ENCODE measurements at regions not wholly inside any gene's neighbourhood (a gene's known extent, or its start where the extent isn't known, plus 50 kb on each side); places are given as distances from the start of the nearest gene placed in this dataset.

DNA sequence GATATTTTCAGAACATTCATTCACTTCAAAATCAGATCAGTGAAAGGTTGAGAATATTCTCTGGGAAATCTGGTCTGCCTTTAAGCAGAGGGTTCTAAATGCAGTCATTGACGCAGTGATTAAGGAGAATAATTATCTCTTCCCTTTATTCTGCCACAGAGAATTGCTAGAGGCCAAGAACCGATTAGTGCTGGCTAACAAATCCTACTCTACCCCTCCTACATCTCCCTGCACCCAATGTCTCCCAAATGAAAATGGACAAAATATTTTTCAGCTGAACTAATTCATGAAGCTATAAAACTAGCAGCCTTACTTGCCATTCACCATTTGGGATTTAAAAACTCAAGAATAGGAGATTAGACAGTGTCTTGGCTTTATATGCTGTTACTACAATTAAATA, 185.5 kb upstream of the SOX9 start:
- H3K4me3 ChIP-seq (ENCODE audit: insufficient read depth, low read length, poor library complexity, severe bottlenecking), result no peak overlapping the region

DNA sequence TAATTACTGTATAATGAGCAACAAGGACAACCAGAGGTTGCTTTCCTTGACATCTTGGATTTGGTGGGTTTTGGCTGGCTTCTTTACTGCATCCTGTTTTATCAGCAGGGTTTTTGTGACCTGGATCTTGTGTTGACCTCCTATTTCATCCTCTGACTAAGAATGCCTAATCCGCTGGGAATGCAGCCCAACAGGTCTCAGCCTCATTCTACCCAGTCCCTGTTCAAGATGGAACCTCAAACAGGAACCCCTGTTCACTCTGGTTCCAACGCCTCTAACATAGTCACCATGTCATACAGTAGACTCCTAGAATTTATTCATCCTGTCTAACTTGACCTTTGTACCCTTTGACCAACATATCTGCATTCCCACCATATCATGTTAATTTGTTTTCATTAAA, 183.8 kb upstream of the SOX9 start:
- no peaks in the 10 kb centered on the region for H3K9me2 ChIP-seq (replicated peaks; ENCODE audit: insufficient read depth, low read length)
- no peak overlapping the region for H3K4me3 ChIP-seq (ENCODE audit: insufficient read depth, low read length, poor library complexity, severe bottlenecking)
- H3K27me3 ChIP-seq (ENCODE audit: low read length), result no peaks in the 10 kb centered on the region
- H3K4me2 ChIP-seq (ENCODE audit: low read depth, low read length, poor library complexity, severe bottlenecking), result no peak overlapping the region
- no peaks in the 10 kb centered on the region for H3K9me3 ChIP-seq (ENCODE audit: insufficient read depth, low read length)
- no peaks in the 10 kb centered on the region for H4K20me1 ChIP-seq (ENCODE audit: low read depth, low read length)
- no peak for TF ChIP-seq EZH2phosphoT487 (conservative IDR thresholded peaks at IDR 0.05; ENCODE audit: low read length)
- TF ChIP-seq, protein P1, sequence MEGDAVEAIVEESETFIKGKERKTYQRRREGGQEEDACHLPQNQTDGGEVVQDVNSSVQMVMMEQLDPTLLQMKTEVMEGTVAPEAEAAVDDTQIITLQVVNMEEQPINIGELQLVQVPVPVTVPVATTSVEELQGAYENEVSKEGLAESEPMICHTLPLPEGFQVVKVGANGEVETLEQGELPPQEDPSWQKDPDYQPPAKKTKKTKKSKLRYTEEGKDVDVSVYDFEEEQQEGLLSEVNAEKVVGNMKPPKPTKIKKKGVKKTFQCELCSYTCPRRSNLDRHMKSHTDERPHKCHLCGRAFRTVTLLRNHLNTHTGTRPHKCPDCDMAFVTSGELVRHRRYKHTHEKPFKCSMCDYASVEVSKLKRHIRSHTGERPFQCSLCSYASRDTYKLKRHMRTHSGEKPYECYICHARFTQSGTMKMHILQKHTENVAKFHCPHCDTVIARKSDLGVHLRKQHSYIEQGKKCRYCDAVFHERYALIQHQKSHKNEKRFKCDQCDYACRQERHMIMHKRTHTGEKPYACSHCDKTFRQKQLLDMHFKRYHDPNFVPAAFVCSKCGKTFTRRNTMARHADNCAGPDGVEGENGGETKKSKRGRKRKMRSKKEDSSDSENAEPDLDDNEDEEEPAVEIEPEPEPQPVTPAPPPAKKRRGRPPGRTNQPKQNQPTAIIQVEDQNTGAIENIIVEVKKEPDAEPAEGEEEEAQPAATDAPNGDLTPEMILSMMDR (IDR thresholded peaks at IDR 0.05; ENCODE audit: insufficient read depth, low read length, poor library complexity, severe bottlenecking), result no peak
- no peaks in the 10 kb centered on the region for H3F3A ChIP-seq (ENCODE audit: insufficient read depth)
- H3K79me2 ChIP-seq (ENCODE audit: insufficient read depth, low read length), result no peaks in the 10 kb centered on the region
- no peaks in the 10 kb centered on the region for H3K36me3 ChIP-seq (ENCODE audit: low read length)
- no peak overlapping the region for H3K27ac ChIP-seq (ENCODE audit: low read depth, low read length)
- no peak overlapping the region for H2AFZ ChIP-seq (ENCODE audit: low read depth, low read length, severe bottlenecking)
- no peak overlapping the region for H3K9ac ChIP-seq (ENCODE audit: low read length)

More for the DNA sequence above, 185.5 kb upstream of the SOX9 start:
- no peak overlapping the region for H3K9ac ChIP-seq (ENCODE audit: low read length)
- no peaks in the 10 kb centered on the region for H3K9me2 ChIP-seq (replicated peaks; ENCODE audit: insufficient read depth, low read length)
- no peaks in the 10 kb centered on the region for H3K79me2 ChIP-seq (ENCODE audit: insufficient read depth, low read length)
- no peaks in the 10 kb centered on the region for H4K20me1 ChIP-seq (ENCODE audit: low read depth, low read length)
- H3K27ac ChIP-seq (ENCODE audit: low read depth, low read length), result no peak overlapping the region
- no peaks in the 10 kb centered on the region for H3K36me3 ChIP-seq (ENCODE audit: low read length)
- no peaks in the 10 kb centered on the region for H3F3A ChIP-seq (ENCODE audit: insufficient read depth)
- no peak for TF ChIP-seq EZH2phosphoT487 (conservative IDR thresholded peaks at IDR 0.05; ENCODE audit: low read length)
- TF ChIP-seq, protein P1 (IDR thresholded peaks at IDR 0.05; ENCODE audit: insufficient read depth, low read length, poor library complexity, severe bottlenecking), result no peak
- no peaks in the 10 kb centered on the region for H3K9me3 ChIP-seq (ENCODE audit: insufficient read depth, low read length)
- no peaks in the 10 kb centered on the region for H3K27me3 ChIP-seq (ENCODE audit: low read length)
- no peak overlapping the region for H3K4me2 ChIP-seq (ENCODE audit: low read depth, low read length, poor library complexity, severe bottlenecking)
- no peak overlapping the region for H2AFZ ChIP-seq (ENCODE audit: low read depth, low read length, severe bottlenecking)

DNA sequence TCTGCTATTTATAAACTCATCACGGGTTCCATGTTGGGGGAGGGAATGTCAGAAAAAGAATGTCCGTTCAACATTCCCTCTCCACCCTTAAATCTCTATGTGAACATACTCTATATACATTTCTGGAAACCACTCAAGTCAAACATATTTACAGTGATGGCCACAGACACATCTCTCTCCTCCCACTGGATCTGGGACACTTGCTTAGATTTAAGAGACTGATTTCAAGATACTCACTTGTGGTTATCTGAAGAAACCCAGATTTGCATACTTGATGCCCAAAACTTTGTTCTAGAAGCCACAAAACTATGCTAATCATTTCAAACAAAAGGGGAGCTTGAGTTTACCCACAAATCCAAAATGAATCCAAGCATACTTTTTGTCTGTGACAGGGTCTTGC, 182.9 kb upstream of the SOX9 start:
- H4K20me1 ChIP-seq (ENCODE audit: low read depth, low read length), result no peaks in the 10 kb centered on the region
- H2AFZ ChIP-seq (ENCODE audit: low read depth, low read length, severe bottlenecking), result no peak overlapping the region
- no peak overlapping the region for H3K27ac ChIP-seq (ENCODE audit: low read depth, low read length)
- H3K9me3 ChIP-seq (ENCODE audit: insufficient read depth, low read length), result no peaks in the 10 kb centered on the region
- no peak overlapping the region for H3K4me2 ChIP-seq (ENCODE audit: low read depth, low read length, poor library complexity, severe bottlenecking)
- H3K9ac ChIP-seq (ENCODE audit: low read length), result no peak overlapping the region
- H3K79me2 ChIP-seq (ENCODE audit: insufficient read depth, low read length), result no peaks in the 10 kb centered on the region
- no peaks in the 10 kb centered on the region for H3F3A ChIP-seq (ENCODE audit: insufficient read depth)
- H3K36me3 ChIP-seq (ENCODE audit: low read length), result no peaks in the 10 kb centered on the region
- no peaks in the 10 kb centered on the region for H3K27me3 ChIP-seq (ENCODE audit: low read length)
- no peaks in the 10 kb centered on the region for H3K9me2 ChIP-seq (replicated peaks; ENCODE audit: insufficient read depth, low read length)
- no peak overlapping the region for H3K4me3 ChIP-seq (ENCODE audit: insufficient read depth, low read length, poor library complexity, severe bottlenecking)
- no peak for TF ChIP-seq EZH2phosphoT487 (conservative IDR thresholded peaks at IDR 0.05; ENCODE audit: low read length)
- TF ChIP-seq, protein P1 (IDR thresholded peaks at IDR 0.05; ENCODE audit: insufficient read depth, low read length, poor library complexity, severe bottlenecking), result no peak
